ENCODE measurements at regions not wholly inside any gene's neighbourhood (a gene's known extent, or its start where the extent isn't known, plus 50 kb on each side); places are given as distances from the start of the nearest gene placed in this dataset.

DNA sequence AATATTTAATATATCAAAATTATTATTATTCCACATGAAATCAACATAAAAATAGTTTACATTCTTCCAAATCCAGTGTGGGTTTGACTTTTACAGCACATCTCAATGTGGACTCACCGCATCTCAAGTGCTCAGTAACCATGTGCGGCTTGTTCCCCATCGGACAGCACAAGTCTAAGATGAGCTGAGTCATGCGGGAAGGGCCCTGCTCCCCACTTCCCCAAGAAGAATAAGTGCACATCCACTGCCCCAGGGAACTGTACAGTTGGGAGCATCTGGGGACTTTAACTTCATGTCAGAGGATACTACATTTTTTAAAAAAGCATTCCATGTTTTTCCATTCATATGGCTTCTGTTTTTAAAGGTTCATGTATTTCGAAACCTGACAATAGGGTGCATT lies 325.6 kb downstream of the BTBD3 start:
- TF ChIP-seq RAD21 (IDR thresholded peaks at IDR 0.05; ENCODE audit: low read depth) (no peak), FOXM1 (IDR thresholded peaks at IDR 0.05; ENCODE audit: borderline replicate concordance, low read depth) (no peak), YY1 (IDR thresholded peaks at IDR 0.05; ENCODE audit: low read depth) (no peak), EGR1 (IDR thresholded peaks at IDR 0.05) (no peak), TAF1 (IDR thresholded peaks at IDR 0.05; ENCODE audit: low read depth) (no peak), CEBPB (IDR thresholded peaks at IDR 0.05) (no peak)
- TF ChIP-seq, protein P1, sequence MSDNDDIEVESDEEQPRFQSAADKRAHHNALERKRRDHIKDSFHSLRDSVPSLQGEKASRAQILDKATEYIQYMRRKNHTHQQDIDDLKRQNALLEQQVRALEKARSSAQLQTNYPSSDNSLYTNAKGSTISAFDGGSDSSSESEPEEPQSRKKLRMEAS (IDR thresholded peaks at IDR 0.05), result no peak
- TF ChIP-seq, protein P2, sequence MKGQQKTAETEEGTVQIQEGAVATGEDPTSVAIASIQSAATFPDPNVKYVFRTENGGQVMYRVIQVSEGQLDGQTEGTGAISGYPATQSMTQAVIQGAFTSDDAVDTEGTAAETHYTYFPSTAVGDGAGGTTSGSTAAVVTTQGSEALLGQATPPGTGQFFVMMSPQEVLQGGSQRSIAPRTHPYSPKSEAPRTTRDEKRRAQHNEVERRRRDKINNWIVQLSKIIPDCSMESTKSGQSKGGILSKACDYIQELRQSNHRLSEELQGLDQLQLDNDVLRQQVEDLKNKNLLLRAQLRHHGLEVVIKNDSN (IDR thresholded peaks at IDR 0.05), result no peak

All from Ishikawa (cell line).